Smooth muscle cell (in vitro differentiated cells): ENCODE measurements at regions not wholly inside any gene's neighbourhood (a gene's known extent, or its start where the extent isn't known, plus 50 kb on each side); places are given as distances from the start of the nearest gene placed in this dataset.

Source experiments
- DNase-seq: peaks from one replicate; lab custom pipeline; 2025; ENCODE audit not compliant: unreplicated experiment; lab: John Stamatoyannopoulos, UW
- H2AFZ ChIP-seq: fragments of 200-600 bp; sonication (generic); 2 replicates; pipeline ENCODE4 v1.6.0; 2016; ENCODE audit warnings: antibody characterized with exemption, low read depth, mild to moderate bottlenecking
- H3F3A ChIP-seq: fragments of 200-600 bp; sonication (generic); 2 replicates; pipeline ENCODE4 v1.6.0; 2017; ENCODE audit warnings: antibody characterized with exemption, low read depth
- H3K27ac ChIP-seq: fragments of 200-600 bp; sonication (generic); 2 replicates; pipeline ENCODE4 v1.5.1; 2016; ENCODE audit warnings: low read depth, mild to moderate bottlenecking
- H3K27me3 ChIP-seq: fragments of 200-600 bp; sonication (generic); 2 replicates; pipeline ENCODE4 v1.6.1; 2016; ENCODE audit warnings: low read depth, mild to moderate bottlenecking
- H3K36me3 ChIP-seq: fragments of 200-600 bp; sonication (generic); 2 replicates; pipeline ENCODE4 v1.5.1; 2016; ENCODE audit warnings: low read depth
- H3K4me1 ChIP-seq: fragments of 200-600 bp; sonication (generic); 2 replicates; pipeline ENCODE4 v1.5.1; 2016; ENCODE audit warnings: low read depth
- H3K4me2 ChIP-seq: fragments of 200-600 bp; sonication (generic); 2 replicates; pipeline ENCODE4 v1.6.0; 2016; ENCODE audit warnings: mild to moderate bottlenecking
- H3K4me3 ChIP-seq: fragments of 200-600 bp; sonication (generic); 2 replicates; pipeline ENCODE4 v1.5.1; 2016; ENCODE audit warnings: mild to moderate bottlenecking
- H3K79me2 ChIP-seq: fragments of 200-600 bp; sonication (generic); 2 replicates; pipeline ENCODE4 v1.6.0; 2016; ENCODE audit warnings: low read depth, mild to moderate bottlenecking
- H3K9ac ChIP-seq: fragments of 200-600 bp; sonication (generic); 2 replicates; pipeline ENCODE4 v1.6.0; 2016; ENCODE audit warnings: low read depth
- H3K9me3 ChIP-seq: fragments of 200-600 bp; sonication (generic); replicated peaks from 2 replicates; pipeline ENCODE4 v1.5.1; 2016; ENCODE audit warnings: low read depth
- H4K20me1 ChIP-seq: fragments of 200-600 bp; sonication (generic); 2 replicates; pipeline ENCODE4 v1.6.0; 2016; ENCODE audit warnings: low read depth
- CTCF ChIP-seq: fragments of 200-600 bp; sonication (generic); IDR thresholded peaks from 2 replicates; pipeline ENCODE4 v1.5.1; 2017; ENCODE audit warnings: borderline replicate concordance, mild to moderate bottlenecking, antibody characterized with exemption; ENCODE audit not compliant: insufficient read depth, poor library complexity, severe bottlenecking
- WGBS: methylation state at CpG from one replicate; pipeline ENCODE4 v1.1.7; 2016; ENCODE audit warnings: low lambda C conversion rate; 5-methylcytosine and 5-hydroxymethylcytosine counted together

- Histone ChIP-seq H3K27ac (no peak overlapping the region), H3F3A (no peaks in the 10 kb centered on the region), H4K20me1 (no peaks in the 10 kb centered on the region), H3K4me1 (no peaks in the 10 kb centered on the region), H3K27me3 (peaks cover 3% of the 10 kb centered on the region), H3K9ac (no peak overlapping the region), H3K79me2 (no peaks in the 10 kb centered on the region), H3K4me3 (no peak overlapping the region), H3K36me3 (no peaks in the 10 kb centered on the region), H3K4me2 (no peak overlapping the region), H3K9me3 (no peaks in the 10 kb centered on the region), H2AFZ (no peak overlapping the region)
- no peak for TF ChIP-seq CTCF
- DNase-seq: no peak
- WGBS: 85% methylated on average over 1 of the region's 1 CpG
Measured at GRCh38 chr9:109616571-109617120, 118.5 kb upstream of the PTPN3 start.

- Histone ChIP-seq H4K20me1 (no peaks in the 10 kb centered on the region), H3K36me3 (no peaks in the 10 kb centered on the region), H3K4me1 (no peaks in the 10 kb centered on the region), H3F3A (no peaks in the 10 kb centered on the region), H3K79me2 (no peaks in the 10 kb centered on the region), H3K9me3 (no peaks in the 10 kb centered on the region), H3K27ac (no peak overlapping the region), H2AFZ (no peak overlapping the region), H3K9ac (no peak overlapping the region), H3K4me2 (no peak overlapping the region), H3K27me3 (peaks cover 3% of the 10 kb centered on the region), H3K4me3 (no peak overlapping the region)
- DNase-seq: no peak
- no peak for TF ChIP-seq CTCF
- 68% methylated on average over 3 of the region's 3 CpGs for WGBS
Measured at GRCh38 chr9:109619310-109619709, 121.2 kb upstream of the PTPN3 start.

DNA sequence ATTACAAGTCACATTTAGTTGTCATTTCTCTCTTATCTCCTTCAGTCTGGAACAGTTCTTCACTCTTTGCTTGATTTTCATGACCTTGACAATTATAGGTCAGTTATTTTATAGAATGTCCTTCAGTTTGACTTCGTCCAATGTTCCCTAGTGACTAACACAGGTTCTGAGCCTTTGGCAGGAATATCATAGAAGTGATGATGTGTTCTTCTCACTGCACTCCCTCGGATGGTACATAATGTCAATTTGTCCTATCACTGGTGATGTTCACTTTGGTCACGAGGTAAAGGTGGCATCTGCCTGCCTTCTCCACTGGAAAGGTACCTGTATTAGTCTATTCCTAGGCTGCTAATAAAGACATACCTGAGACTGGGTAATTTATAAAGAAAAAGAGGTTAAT, 126.0 kb upstream of the PTPN3 start:
- Histone ChIP-seq H3F3A (no peaks in the 10 kb centered on the region), H3K36me3 (no peaks in the 10 kb centered on the region), H3K4me1 (no peaks in the 10 kb centered on the region), H3K27me3 (peaks cover 18% of the 10 kb centered on the region), H3K4me2 (no peak overlapping the region), H3K9me3 (no peaks in the 10 kb centered on the region), H3K9ac (no peak overlapping the region), H3K4me3 (no peak overlapping the region), H3K27ac (no peak overlapping the region), H4K20me1 (no peaks in the 10 kb centered on the region), H2AFZ (no peak overlapping the region), H3K79me2 (no peaks in the 10 kb centered on the region)
- WGBS: 88% methylated on average over 3 of the region's 3 CpGs
- TF ChIP-seq CTCF: no peak
- no peak for DNase-seq

GRCh38 chr9:109624896-109625295, 126.8 kb upstream of the PTPN3 start:
- no peak overlapping the region for H2AFZ ChIP-seq
- H3F3A ChIP-seq: no peaks in the 10 kb centered on the region
- H3K79me2 ChIP-seq: no peaks in the 10 kb centered on the region
- H3K4me3 ChIP-seq: no peak overlapping the region
- no peak overlapping the region for H3K4me2 ChIP-seq
- no peak for TF ChIP-seq CTCF
- H3K36me3 ChIP-seq: no peaks in the 10 kb centered on the region
- no peak for DNase-seq
- no peaks in the 10 kb centered on the region for H3K9me3 ChIP-seq
- no peaks in the 10 kb centered on the region for H4K20me1 ChIP-seq
- peaks cover 18% of the 10 kb centered on the region for H3K27me3 ChIP-seq
- WGBS: 11% methylated on average over 1 of the region's 1 CpG
- H3K9ac ChIP-seq: no peak overlapping the region
- no peaks in the 10 kb centered on the region for H3K4me1 ChIP-seq
- H3K27ac ChIP-seq: no peak overlapping the region
